PC-9 (cell line): ENCODE measurements at regions not wholly inside any gene's neighbourhood (a gene's known extent, or its start where the extent isn't known, plus 50 kb on each side); places are given as distances from the start of the nearest gene placed in this dataset.

Experiments used
- BruUV-seq: library from RNA; stranded (reverse); fragments of 400-500 nt; replicated peaks from 2 replicates; lab custom pipeline; 2021; lab: Mats Ljungman, UMichigan
- CTCF ChIA-PET: fragments of 300-600 bp; sonication (Branson Sonifier 250); formaldehyde crosslinking; loops from one replicate; lab custom pipeline; 2022; ENCODE audit warnings: antibody characterized with exemption; lab: Charles Lee
- POLR2A ChIA-PET: fragments of 300-600 bp; sonication (Branson Sonifier 250); formaldehyde crosslinking; loops from one replicate; lab custom pipeline; 2022; ENCODE audit warnings: antibody characterized with exemption; ENCODE audit not compliant: unreplicated experiment; lab: Charles Lee
- DNase-seq, 2 experiments: peaks; one replicate each; pipeline versions ENCODE4 v3.0.0 to v3.0.0-alpha.2; 2015 to 2022; ENCODE audit warnings: mixed read lengths in 1 of 2
- H2AFZ ChIP-seq: fragments of 200-600 bp; sonication (generic); 2 replicates; pipeline ENCODE4 v1.8.1; 2017; ENCODE audit warnings: antibody characterized with exemption
- H3F3A ChIP-seq: fragments of 200-600 bp; sonication (generic); 2 replicates; pipeline ENCODE4 v1.8.1; 2017; ENCODE audit warnings: antibody characterized with exemption, mild to moderate bottlenecking, low read depth; ENCODE audit not compliant: insufficient read depth
- H3K27ac ChIP-seq: fragments of 200-600 bp; sonication (generic); 2 replicates; pipeline ENCODE4 v1.6.1; 2016; ENCODE audit warnings: mixed run types
- H3K27me3 ChIP-seq: fragments of 200-600 bp; sonication (generic); 2 replicates; pipeline ENCODE4 v1.6.1; 2016; ENCODE audit warnings: low read depth, mixed run types; ENCODE audit not compliant: insufficient read depth
- H3K36me3 ChIP-seq: fragments of 200-600 bp; sonication (generic); 2 replicates; pipeline ENCODE4 v1.6.1; 2016; ENCODE audit warnings: low read depth, mixed run types
- H3K4me1 ChIP-seq: fragments of 200-600 bp; sonication (generic); replicated peaks from 2 replicates; pipeline ENCODE4 v1.6.1; 2016; ENCODE audit warnings: mixed run types; ENCODE audit not compliant: insufficient read depth
- H3K4me2 ChIP-seq: fragments of 200-600 bp; sonication (generic); 2 replicates; pipeline ENCODE4 v1.6.1; 2017; ENCODE audit warnings: mixed run types
- H3K4me3 ChIP-seq: fragments of 200-600 bp; sonication (generic); 2 replicates; pipeline ENCODE4 v1.6.1; 2016; ENCODE audit warnings: mixed run types
- H3K79me2 ChIP-seq: fragments of 200-600 bp; sonication (generic); 2 replicates; pipeline ENCODE4 v1.6.1; 2017; ENCODE audit warnings: low read depth, mixed run types
- H3K9me2 ChIP-seq: fragments of 200-600 bp; sonication (generic); 2 replicates; pipeline ENCODE4 v1.8.1; 2017; ENCODE audit warnings: mild to moderate bottlenecking; ENCODE audit not compliant: insufficient read depth
- H3K9me3 ChIP-seq: fragments of 200-600 bp; sonication (generic); 2 replicates; pipeline ENCODE4 v1.8.1; 2016; ENCODE audit warnings: low read depth; ENCODE audit not compliant: insufficient read depth
- H4K20me1 ChIP-seq: fragments of 200-600 bp; sonication (generic); 2 replicates; pipeline ENCODE4 v1.8.1; 2017; ENCODE audit not compliant: insufficient read depth
- CTCF ChIP-seq: fragments of 200-600 bp; sonication (generic); conservative IDR thresholded peaks from 2 replicates; pipeline ENCODE4 v1.6.1; 2017; ENCODE audit warnings: mixed run types, antibody characterized with exemption, mild to moderate bottlenecking, moderate library complexity
- EZH2 ChIP-seq: fragments of 200-600 bp; sonication (generic); IDR thresholded peaks from 2 replicates; pipeline ENCODE4 v1.8.0; 2017; ENCODE audit warnings: antibody characterized with exemption, low read depth
- intact Hi-C: fragments of 100-400 bp; cut with micrococcal nuclease; formaldehyde crosslinking; loops from one replicate; pipeline ENCODE4 v1.10.0; 2022; ENCODE audit not compliant: unreplicated experiment

GRCh38 chr7:57399251-57399940 lies 50.6 kb upstream of the ZNF716 start:
- Histone ChIP-seq H3K9me2 (no peaks in the 10 kb centered on the region), H3K79me2 (no peaks in the 10 kb centered on the region), H3K36me3 (no peaks in the 10 kb centered on the region), H4K20me1 (no peaks in the 10 kb centered on the region), H3K27me3 (no peaks in the 10 kb centered on the region), H3K4me2 (no peak overlapping the region), H3K9me3 (no peaks in the 10 kb centered on the region), H3K4me3 (no peak overlapping the region), H3K27ac (no peak overlapping the region), H3K4me1 (no peaks in the 10 kb centered on the region), H2AFZ (no peak overlapping the region), H3F3A (no peaks in the 10 kb centered on the region)
- TF ChIP-seq CTCF: no peak
- no peak for TF ChIP-seq EZH2
- no TSS peak for BruUV-seq
- DNase-seq: no peak
- ChIA-PET CTCF (no interaction called here), POLR2A (no interaction called here)
- intact Hi-C loops: no loop called here

- no peaks in the 10 kb centered on the region for H3K9me2 ChIP-seq
- no peak overlapping the region for H3K4me2 ChIP-seq
- no peaks in the 10 kb centered on the region for H3K27me3 ChIP-seq
- no peak overlapping the region for H3K27ac ChIP-seq
- H3K79me2 ChIP-seq: no peaks in the 10 kb centered on the region
- H3K4me1 ChIP-seq: no peaks in the 10 kb centered on the region
- DNase-seq: no peak
- BruUV-seq: no TSS peak
- TF ChIP-seq CTCF (no peak), EZH2 (no peak)
- ChIA-PET CTCF (no interaction called here), POLR2A (no interaction called here)
- H2AFZ ChIP-seq: no peak overlapping the region
- no peaks in the 10 kb centered on the region for H3K9me3 ChIP-seq
- no peak overlapping the region for H3K4me3 ChIP-seq
- H3K36me3 ChIP-seq: no peaks in the 10 kb centered on the region
- H3F3A ChIP-seq: no peaks in the 10 kb centered on the region
- intact Hi-C loops: no loop called here
- no peaks in the 10 kb centered on the region for H4K20me1 ChIP-seq
These were observed 50.0 kb upstream of the ZNF716 start for GRCh38 chr7:57399972-57400371.
